ENCODE measurements at regions not wholly inside any gene's neighbourhood (a gene's known extent, or its start where the extent isn't known, plus 50 kb on each side); places are given as distances from the start of the nearest gene placed in this dataset.

GRCh38 chr13:83672612-83673011 lies 209.7 kb downstream of the SLITRK1 start:
- Histone ChIP-seq H3K9me3 (replicated peaks; ENCODE audit: control insufficient read depth, insufficient read depth, low read length) (no peaks in the 10 kb centered on the region), H3K4me2 (ENCODE audit: control insufficient read depth, insufficient read depth) (no peak overlapping the region), H3K4me3 (no peak overlapping the region), H3K4me1 (ENCODE audit: control insufficient read depth, insufficient read depth, low read length) (no peaks in the 10 kb centered on the region), H3K27me3 (replicated peaks in 1 of 2; ENCODE audit: control insufficient read depth in 2 of 2, insufficient read depth in 2 of 2, low read length in 1 of 2) (no peaks in the 10 kb centered on the region), H3K79me2 (ENCODE audit: control insufficient read depth, insufficient read depth, low read length) (no peaks in the 10 kb centered on the region), H4K20me1 (ENCODE audit: control insufficient read depth, insufficient read depth) (no peaks in the 10 kb centered on the region), H2AFZ (ENCODE audit: control insufficient read depth, low read depth, low read length) (no peak overlapping the region), H3K27ac (ENCODE audit: control insufficient read depth, insufficient read depth) (no peak overlapping the region), H3K9ac (ENCODE audit: control insufficient read depth, insufficient read depth, low read length) (no peak overlapping the region), H3K36me3 (ENCODE audit: control insufficient read depth in 2 of 2, insufficient read depth in 2 of 2, low read length in 1 of 2) (no peaks in the 10 kb centered on the region)
- WGBS (ENCODE audit: insufficient coverage, insufficient replicate concordance, low lambda C conversion rate, missing lambda C conversion rate): 56% methylated on average over 2 of the region's 2 CpGs
- in situ Hi-C loops (cut with MboI): no loop called here
- ChIA-PET RAD21 (ENCODE audit: unreplicated experiment) (no interaction called here), POLR2A (no interaction called here), CTCF (no interaction called here), SMC1A (ENCODE audit: uncharacterized antibody, unreplicated experiment) (no interaction called here)
- no peak for DNase-seq (ENCODE audit: low read depth, low spot score)
- no peak for ATAC-seq
- intact Hi-C loops (cut with micrococcal nuclease; ENCODE audit: unreplicated experiment): no loop called here
- FAIRE-seq: no peak
- no TSS peak for BruUV-seq (replicated peaks)
- TF ChIP-seq RCOR1 (conservative IDR thresholded peaks at IDR 0.05; ENCODE audit: low read depth, low read length) (no peak), YY1 (IDR thresholded peaks at IDR 0.05; ENCODE audit: low read depth, low read length) (no peak), SRF (IDR thresholded peaks at IDR 0.05; ENCODE audit: low read depth in 2 of 2, low read length in 2 of 2) (no peak), KAT2A (conservative IDR thresholded peaks at IDR 0.05; ENCODE audit: control insufficient read depth, low read depth, low read length) (no peak), JUNB (IDR thresholded peaks at IDR 0.05) (no peak), NR2C1 (IDR thresholded peaks at IDR 0.05) (no peak), CHD1 (IDR thresholded peaks at IDR 0.05; ENCODE audit: low read depth, low read length) (no peak), ZNF217 (IDR thresholded peaks at IDR 0.05) (no peak), ASH2L (IDR thresholded peaks at IDR 0.05; ENCODE audit: borderline replicate concordance, low read depth) (no peak), REST (IDR thresholded peaks at IDR 0.05; ENCODE audit: low read depth, low read length) (no peak), TARDBP (IDR thresholded peaks at IDR 0.05; ENCODE audit: borderline replicate concordance) (no peak), PAX5 (IDR thresholded peaks at IDR 0.05; ENCODE audit: borderline replicate concordance, low read depth, low read length) (no peak)
- TF ChIP-seq, protein P1, sequence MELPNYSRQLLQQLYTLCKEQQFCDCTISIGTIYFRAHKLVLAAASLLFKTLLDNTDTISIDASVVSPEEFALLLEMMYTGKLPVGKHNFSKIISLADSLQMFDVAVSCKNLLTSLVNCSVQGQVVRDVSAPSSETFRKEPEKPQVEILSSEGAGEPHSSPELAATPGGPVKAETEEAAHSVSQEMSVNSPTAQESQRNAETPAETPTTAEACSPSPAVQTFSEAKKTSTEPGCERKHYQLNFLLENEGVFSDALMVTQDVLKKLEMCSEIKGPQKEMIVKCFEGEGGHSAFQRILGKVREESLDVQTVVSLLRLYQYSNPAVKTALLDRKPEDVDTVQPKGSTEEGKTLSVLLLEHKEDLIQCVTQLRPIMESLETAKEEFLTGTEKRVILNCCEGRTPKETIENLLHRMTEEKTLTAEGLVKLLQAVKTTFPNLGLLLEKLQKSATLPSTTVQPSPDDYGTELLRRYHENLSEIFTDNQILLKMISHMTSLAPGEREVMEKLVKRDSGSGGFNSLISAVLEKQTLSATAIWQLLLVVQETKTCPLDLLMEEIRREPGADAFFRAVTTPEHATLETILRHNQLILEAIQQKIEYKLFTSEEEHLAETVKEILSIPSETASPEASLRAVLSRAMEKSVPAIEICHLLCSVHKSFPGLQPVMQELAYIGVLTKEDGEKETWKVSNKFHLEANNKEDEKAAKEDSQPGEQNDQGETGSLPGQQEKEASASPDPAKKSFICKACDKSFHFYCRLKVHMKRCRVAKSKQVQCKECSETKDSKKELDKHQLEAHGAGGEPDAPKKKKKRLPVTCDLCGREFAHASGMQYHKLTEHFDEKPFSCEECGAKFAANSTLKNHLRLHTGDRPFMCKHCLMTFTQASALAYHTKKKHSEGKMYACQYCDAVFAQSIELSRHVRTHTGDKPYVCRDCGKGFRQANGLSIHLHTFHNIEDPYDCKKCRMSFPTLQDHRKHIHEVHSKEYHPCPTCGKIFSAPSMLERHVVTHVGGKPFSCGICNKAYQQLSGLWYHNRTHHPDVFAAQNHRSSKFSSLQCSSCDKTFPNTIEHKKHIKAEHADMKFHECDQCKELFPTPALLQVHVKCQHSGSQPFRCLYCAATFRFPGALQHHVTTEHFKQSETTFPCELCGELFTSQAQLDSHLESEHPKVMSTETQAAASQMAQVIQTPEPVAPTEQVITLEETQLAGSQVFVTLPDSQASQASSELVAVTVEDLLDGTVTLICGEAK (IDR thresholded peaks at IDR 0.05; ENCODE audit: borderline replicate concordance): no peak
- TF ChIP-seq, protein P2, sequence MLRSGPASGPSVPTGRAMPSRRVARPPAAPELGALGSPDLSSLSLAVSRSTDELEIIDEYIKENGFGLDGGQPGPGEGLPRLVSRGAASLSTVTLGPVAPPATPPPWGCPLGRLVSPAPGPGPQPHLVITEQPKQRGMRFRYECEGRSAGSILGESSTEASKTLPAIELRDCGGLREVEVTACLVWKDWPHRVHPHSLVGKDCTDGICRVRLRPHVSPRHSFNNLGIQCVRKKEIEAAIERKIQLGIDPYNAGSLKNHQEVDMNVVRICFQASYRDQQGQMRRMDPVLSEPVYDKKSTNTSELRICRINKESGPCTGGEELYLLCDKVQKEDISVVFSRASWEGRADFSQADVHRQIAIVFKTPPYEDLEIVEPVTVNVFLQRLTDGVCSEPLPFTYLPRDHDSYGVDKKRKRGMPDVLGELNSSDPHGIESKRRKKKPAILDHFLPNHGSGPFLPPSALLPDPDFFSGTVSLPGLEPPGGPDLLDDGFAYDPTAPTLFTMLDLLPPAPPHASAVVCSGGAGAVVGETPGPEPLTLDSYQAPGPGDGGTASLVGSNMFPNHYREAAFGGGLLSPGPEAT (IDR thresholded peaks at IDR 0.05; ENCODE audit: low read depth): no peak
- TF ChIP-seq, protein P3, sequence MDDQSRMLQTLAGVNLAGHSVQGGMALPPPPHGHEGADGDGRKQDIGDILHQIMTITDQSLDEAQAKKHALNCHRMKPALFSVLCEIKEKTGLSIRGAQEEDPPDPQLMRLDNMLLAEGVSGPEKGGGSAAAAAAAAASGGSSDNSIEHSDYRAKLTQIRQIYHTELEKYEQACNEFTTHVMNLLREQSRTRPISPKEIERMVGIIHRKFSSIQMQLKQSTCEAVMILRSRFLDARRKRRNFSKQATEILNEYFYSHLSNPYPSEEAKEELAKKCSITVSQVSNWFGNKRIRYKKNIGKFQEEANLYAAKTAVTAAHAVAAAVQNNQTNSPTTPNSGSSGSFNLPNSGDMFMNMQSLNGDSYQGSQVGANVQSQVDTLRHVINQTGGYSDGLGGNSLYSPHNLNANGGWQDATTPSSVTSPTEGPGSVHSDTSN (IDR thresholded peaks at IDR 0.05; ENCODE audit: insufficient replicate concordance, low read depth, low read length): no peak

All from GM12878 (cell line).